Subcutaneous abdominal adipose tissue (tissue), 5 donors: ENCODE measurements at regions not wholly inside any gene's neighbourhood (a gene's known extent, or its start where the extent isn't known, plus 50 kb on each side); places are given as distances from the start of the nearest gene placed in this dataset.
"Not testable (repeated sequence)": the region's sequence is repeated elsewhere in the genome, so short reads cannot be mapped to it uniquely, and the experiment has no call there.

Experiments
- H3K27ac ChIP-seq: one replicate; pipeline ENCODE4 v1.7.0; 2013; ENCODE audit warnings: low read depth, mild to moderate bottlenecking, inconsistent platforms, low read length, moderate library complexity
- H3K27me3 ChIP-seq, 5 donors: one replicate each; pipeline ENCODE4 v1.7.0; 2013; ENCODE audit warnings: low read length in 5 of 5, inconsistent platforms in 1 of 5; ENCODE audit not compliant: control insufficient read depth in 5 of 5, insufficient read depth in 4 of 5
- H3K36me3 ChIP-seq, 5 donors: one replicate each; pipeline ENCODE4 v1.7.0; 2013; ENCODE audit warnings: low read length in 5 of 5; ENCODE audit not compliant: control insufficient read depth in 5 of 5, insufficient read depth in 5 of 5
- H3K4me1 ChIP-seq, 5 donors: one replicate each; pipeline ENCODE4 v1.7.0; 2013; ENCODE audit warnings: low read length in 5 of 5, mild to moderate bottlenecking in 3 of 5, moderate library complexity in 1 of 5; ENCODE audit not compliant: control insufficient read depth in 5 of 5, insufficient read depth in 5 of 5
- H3K4me3 ChIP-seq, 5 donors: one replicate each; pipeline ENCODE4 v1.7.0; 2013; ENCODE audit warnings: low read length in 5 of 5, low read depth in 1 of 5
- H3K9ac ChIP-seq, 5 donors: one replicate each; pipeline ENCODE4 v1.7.0; 2013; ENCODE audit warnings: low read length in 5 of 5, mild to moderate bottlenecking in 4 of 5, moderate library complexity in 3 of 5
- H3K9me3 ChIP-seq, 5 donors: one replicate each; pipeline ENCODE4 v1.7.0; 2013; ENCODE audit warnings: low read length in 5 of 5; ENCODE audit not compliant: control insufficient read depth in 5 of 5
- donor health status: healthy.
- donor health status: healthy.
- donor health status: healthy.
- donor health status: healthy.
- donor health status: healthy.

DNA sequence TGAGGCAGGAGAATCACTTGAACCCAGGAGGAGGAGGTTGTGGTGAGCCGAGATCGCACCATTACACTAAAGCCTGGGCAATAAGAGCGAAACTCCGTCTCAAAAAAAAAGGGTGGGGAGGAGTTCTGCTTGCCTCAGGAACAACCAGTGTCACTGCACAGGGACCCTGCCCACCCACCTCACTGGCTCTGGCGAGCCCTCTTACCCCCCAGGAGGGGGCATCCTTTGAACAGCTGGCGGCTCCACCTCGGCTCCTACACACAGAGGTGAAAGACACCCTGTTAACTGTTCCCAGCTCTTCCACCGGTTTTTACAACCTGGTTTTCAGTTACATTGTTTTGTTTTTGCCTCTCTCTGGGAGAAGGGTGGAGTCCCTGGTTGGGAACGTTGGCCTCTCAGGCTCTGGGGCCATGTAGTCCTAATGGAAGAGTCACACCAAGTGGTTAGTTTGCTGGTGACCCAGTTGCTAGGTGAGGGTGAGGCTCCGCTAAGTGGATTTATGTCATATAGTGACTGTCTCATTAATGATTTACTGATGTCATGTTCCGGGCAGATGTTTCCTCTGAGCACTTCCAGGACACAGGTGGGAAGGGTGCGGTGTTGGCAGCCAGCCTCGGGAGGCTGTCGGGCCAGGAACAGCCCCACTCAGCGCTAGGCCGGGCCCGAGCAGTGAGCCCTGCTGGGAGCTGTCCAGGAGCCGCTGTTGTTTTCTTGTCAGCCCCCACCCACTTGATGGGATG is 120.6 kb upstream of the TPTE start:
- Histone ChIP-seq H3K9me3 (peaks cover 2 to 30% (median 9%) of the 10 kb centered on the region in 5 donors), H3K4me3 (peak overlapping the region in 1 of 5 donors; percentile 29)
- H3K36me3 ChIP-seq, H3K4me1 ChIP-seq, H3K27ac ChIP-seq, H3K27me3 ChIP-seq, H3K9ac ChIP-seq: not testable (repeated sequence)

DNA sequence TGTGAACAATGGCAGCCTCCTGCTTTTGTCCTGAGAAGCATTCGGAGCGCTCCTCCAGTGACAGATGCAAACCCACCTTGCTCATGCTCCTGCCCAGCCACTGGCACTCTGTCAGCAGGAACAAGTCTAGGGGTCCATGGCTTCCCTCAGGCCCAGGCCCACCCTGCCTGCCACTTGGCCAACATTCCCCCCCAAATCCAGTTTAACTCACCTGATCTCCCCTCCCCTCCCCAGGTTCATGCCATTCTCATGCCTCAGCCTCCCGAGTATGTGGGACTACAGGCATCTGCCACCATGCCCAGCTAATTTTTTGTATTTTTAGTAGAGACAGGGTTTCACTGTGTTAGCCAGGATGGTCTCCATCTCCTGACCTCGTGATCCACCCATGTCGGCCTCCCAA is 118.9 kb upstream of the TPTE start:
- H3K9me3 ChIP-seq = peaks cover 2 to 28% (median 9%) of the 10 kb centered on the region in 5 donors
- not testable (repeated sequence) for H3K9ac ChIP-seq, H3K27me3 ChIP-seq, H3K27ac ChIP-seq, H3K36me3 ChIP-seq, H3K4me3 ChIP-seq, H3K4me1 ChIP-seq

- not testable (repeated sequence) for H3K27ac ChIP-seq, H3K27me3 ChIP-seq, H3K4me1 ChIP-seq, H3K36me3 ChIP-seq, H3K9ac ChIP-seq
- Histone ChIP-seq H3K4me3 (peak overlapping the region in 1 of 5 donors; percentile 24), H3K9me3 (peaks cover 2 to 30% (median 9%) of the 10 kb centered on the region in 5 donors)
Observed at GRCh38 chr21:10405331-10405730, 116.1 kb upstream of the TPTE start.

- H3K9me3 ChIP-seq = peaks cover 0 to 23% (median 8%) of the 10 kb centered on the region in 5 donors
- not testable (repeated sequence) for H3K27ac ChIP-seq, H3K4me1 ChIP-seq, H3K36me3 ChIP-seq, H3K4me3 ChIP-seq, H3K9ac ChIP-seq, H3K27me3 ChIP-seq
Observed at GRCh38 chr21:10409786-10410185, 111.6 kb upstream of the TPTE start.

- not testable (repeated sequence) for H3K4me1 ChIP-seq, H3K4me3 ChIP-seq, H3K27ac ChIP-seq, H3K36me3 ChIP-seq, H3K27me3 ChIP-seq, H3K9ac ChIP-seq
- peaks cover 0 to 25% (median 5%) of the 10 kb centered on the region in 5 donors for H3K9me3 ChIP-seq
Observed at GRCh38 chr21:10410354-10410929, 110.9 kb upstream of the TPTE start.

DNA sequence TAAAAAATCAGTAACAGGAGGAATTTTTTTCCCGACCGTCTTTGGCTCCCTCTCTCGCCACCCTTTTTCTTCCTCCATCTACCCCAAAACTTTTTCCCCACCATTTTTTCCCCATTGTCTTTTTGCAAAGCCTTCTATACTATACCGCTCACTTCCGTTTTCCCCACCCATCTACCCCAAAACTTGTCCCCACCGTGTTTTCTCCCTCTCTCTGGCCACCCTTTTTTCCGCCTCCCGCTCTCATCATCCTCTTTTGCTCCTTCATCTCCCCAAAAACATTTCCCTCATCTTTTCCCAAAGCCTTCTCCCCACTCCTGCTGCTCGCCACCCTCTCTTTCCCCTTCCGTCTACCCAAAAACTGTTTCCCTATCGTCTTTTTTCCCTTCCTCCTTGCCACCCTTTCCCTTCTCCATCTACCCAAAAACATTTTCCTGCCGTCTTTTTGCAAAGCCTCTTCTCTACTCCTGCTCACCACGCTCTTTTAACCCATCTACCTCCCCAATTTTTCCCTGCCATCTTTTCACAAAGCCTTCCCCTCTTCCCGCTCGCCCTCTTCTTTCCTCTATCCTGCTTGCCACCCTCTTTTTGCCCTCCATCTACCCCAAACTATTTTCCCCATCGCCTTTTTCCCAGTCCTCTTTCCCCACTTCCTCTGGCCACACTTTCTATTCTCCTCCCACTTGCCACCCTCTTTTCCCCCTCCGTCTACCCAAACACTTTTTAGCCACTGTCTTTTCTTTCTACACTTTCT is 109.4 kb upstream of the TPTE start:
- H3K9me3 ChIP-seq = peaks cover 0 to 30% (median 5%) of the 10 kb centered on the region in 5 donors

GRCh38 chr21:10412928-10413246 is 108.5 kb upstream of the TPTE start:
- not testable (repeated sequence) for H3K36me3 ChIP-seq, H3K4me1 ChIP-seq, H3K9ac ChIP-seq, H3K4me3 ChIP-seq, H3K27ac ChIP-seq, H3K27me3 ChIP-seq
- peaks cover 0 to 34% (median 5%) of the 10 kb centered on the region in 5 donors for H3K9me3 ChIP-seq

More for the DNA sequence above, 109.4 kb upstream of the TPTE start:
- not testable (repeated sequence) for H3K27ac ChIP-seq, H3K27me3 ChIP-seq, H3K9ac ChIP-seq, H3K4me1 ChIP-seq, H3K36me3 ChIP-seq, H3K4me3 ChIP-seq

DNA sequence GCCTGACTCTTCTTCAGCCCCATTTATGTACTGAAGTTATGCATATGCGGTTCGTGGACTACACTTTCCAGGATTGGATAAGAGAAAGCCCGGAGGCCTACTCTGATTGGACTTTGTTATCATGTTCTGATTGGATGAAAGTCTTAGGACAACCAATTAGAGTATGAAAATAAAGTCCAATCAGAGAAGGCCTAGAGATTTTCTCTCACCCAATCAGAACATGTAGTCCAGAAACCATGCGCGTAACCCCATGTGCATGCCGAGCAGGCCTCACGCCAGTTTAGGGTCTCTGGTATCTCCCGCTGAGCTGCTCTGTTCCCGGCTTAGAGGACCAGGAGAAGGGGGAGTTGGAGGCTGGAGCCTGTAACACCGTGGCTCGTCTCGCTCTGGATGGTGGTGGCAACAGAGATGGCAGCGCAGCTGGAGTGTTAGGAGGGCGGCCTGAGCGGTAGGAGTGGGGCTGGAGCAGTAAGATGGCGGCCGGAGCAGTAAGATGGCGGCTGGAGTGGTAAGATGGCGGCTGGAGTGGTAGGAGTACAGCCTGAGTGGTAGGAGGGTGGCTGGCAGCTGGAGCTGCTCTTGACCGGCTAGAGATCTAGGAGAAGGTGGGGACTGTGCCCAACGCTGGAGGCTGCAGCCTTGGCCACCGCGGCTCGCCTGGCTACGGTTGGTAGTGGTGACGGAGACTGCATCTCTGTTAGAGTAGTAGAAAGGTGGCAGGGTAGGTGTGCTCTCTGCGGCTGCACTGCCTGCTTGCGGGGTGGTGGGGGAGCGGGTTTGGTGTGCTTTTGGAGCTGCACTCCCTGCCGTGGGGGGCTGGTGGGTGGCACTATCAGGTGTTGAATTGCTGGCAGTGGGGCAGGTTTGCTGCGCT is 107.9 kb upstream of the TPTE start:
- peaks cover 0 to 34% (median 5%) of the 10 kb centered on the region in 5 donors for H3K9me3 ChIP-seq
- not testable (repeated sequence) for H3K27me3 ChIP-seq, H3K4me3 ChIP-seq, H3K4me1 ChIP-seq, H3K36me3 ChIP-seq, H3K27ac ChIP-seq, H3K9ac ChIP-seq

GRCh38 chr21:10414121-10414924 is 107.1 kb upstream of the TPTE start:
- not testable (repeated sequence) for H3K36me3 ChIP-seq, H3K27ac ChIP-seq, H3K4me3 ChIP-seq, H3K27me3 ChIP-seq, H3K9ac ChIP-seq, H3K4me1 ChIP-seq
- peaks cover 0 to 37% (median 5%) of the 10 kb centered on the region in 5 donors for H3K9me3 ChIP-seq
